ENCODE measurements at regions not wholly inside any gene's neighbourhood (a gene's known extent, or its start where the extent isn't known, plus 50 kb on each side); places are given as distances from the start of the nearest gene placed in this dataset.
"Not testable (repeated sequence)": the region's sequence is repeated elsewhere in the genome, so short reads cannot be mapped to it uniquely, and the experiment has no call there.

- H3K36me3 Mint-ChIP-seq (ENCODE audit: low read depth); H3K9me3 Mint-ChIP-seq; intact Hi-C loops (cut with micrococcal nuclease); H3K27me3 Mint-ChIP-seq (ENCODE audit: low read depth); H3K27ac Mint-ChIP-seq; H3K4me1 Mint-ChIP-seq (ENCODE audit: low read depth); DNase-seq (ENCODE audit: low spot score); H3K4me3 Mint-ChIP-seq (ENCODE audit: low read depth): not testable (repeated sequence)
These were observed 173.2 kb upstream of the ZNF469 start for GRCh38 chr16:88209579-88209978.

DNA sequence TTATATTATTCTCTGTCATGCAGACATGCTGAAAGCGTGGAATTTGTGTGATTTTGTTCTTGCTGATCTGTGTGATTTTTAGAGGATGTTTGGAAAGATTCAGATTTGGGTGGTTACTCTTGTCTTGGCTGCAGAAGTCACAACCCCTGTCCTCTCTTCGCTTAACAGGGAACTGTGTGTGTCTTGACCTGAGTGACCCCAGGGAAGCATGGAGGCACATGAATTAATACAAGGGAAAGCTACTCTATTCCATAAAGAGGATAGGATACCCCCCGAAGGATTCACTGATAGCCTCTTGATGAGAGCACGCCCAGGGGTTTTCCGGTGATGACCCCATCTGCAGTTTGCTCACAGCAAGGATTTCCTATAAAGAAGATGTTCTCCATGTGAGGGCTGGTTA lies 168.8 kb upstream of the ZNF469 start:
- intact Hi-C loops (cut with micrococcal nuclease); H3K4me3 Mint-ChIP-seq (ENCODE audit: low read depth); H3K9me3 Mint-ChIP-seq; H3K36me3 Mint-ChIP-seq (ENCODE audit: low read depth); H3K27me3 Mint-ChIP-seq (ENCODE audit: low read depth); DNase-seq (ENCODE audit: low spot score); H3K4me1 Mint-ChIP-seq (ENCODE audit: low read depth); H3K27ac Mint-ChIP-seq: not testable (repeated sequence)

DNA sequence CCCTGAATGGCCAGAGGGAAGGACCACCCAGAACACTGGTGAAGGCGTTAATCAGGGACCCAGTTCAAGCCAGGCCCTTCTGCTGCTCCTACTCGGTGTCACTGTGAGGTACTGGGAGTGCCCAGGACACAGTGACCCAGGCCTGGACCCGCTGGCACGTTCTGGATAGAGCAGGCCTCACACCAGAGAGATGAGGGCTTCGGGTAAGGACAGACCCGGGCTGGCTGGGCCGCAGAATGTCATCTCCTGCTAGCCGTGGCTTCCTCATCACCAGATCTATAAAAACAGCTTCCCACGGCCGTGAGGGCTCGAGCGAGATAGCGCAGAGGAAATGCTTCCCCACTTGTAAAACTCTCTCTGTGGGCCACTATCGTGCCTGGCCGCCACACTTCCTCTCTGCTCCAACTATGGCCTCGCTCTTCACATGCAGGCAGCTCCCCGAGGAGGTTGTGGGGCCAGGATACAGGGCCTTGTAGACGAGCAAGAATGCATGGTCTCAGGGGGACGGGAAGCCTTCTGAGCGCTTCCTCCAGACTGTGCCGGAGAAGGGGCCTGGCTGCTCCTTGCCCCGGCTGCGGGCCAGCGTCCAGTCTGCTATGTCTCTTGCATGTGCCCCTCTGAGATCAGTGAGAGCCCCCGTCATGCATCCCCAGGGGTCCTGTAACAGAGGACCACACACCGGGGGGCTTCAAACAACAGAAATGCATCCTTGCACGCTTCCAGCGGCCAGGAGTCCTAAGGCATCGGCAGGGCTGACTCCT lies 161.6 kb upstream of the ZNF469 start:
- H3K36me3 Mint-ChIP-seq (ENCODE audit: low read depth); intact Hi-C loops (cut with micrococcal nuclease); DNase-seq (ENCODE audit: low spot score); H3K27me3 Mint-ChIP-seq (ENCODE audit: low read depth); H3K4me3 Mint-ChIP-seq (ENCODE audit: low read depth); H3K9me3 Mint-ChIP-seq; H3K27ac Mint-ChIP-seq; H3K4me1 Mint-ChIP-seq (ENCODE audit: low read depth): not testable (repeated sequence)

DNA sequence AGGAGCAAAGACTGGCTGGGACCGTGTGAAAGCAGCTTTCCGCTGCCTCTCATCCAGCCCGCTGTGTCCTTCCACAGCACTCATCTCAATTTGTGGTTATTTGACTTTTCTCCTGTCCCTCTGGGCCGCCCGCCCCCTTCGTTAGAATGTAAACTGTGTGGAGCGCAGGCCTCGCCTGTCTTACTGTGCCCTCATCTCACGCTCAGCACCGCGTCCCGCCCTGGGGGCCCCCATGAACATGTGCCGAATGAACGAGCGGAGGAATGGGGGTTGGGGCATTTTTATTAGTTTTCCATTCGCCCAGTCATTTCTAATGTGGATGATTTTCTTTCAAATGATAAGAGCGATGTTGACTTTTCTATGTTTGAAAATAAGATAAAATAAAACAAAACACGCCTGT lies 159.1 kb upstream of the ZNF469 start:
- intact Hi-C loops (cut with micrococcal nuclease); H3K36me3 Mint-ChIP-seq (ENCODE audit: low read depth); H3K9me3 Mint-ChIP-seq; DNase-seq (ENCODE audit: low spot score); H3K4me3 Mint-ChIP-seq (ENCODE audit: low read depth); H3K27me3 Mint-ChIP-seq (ENCODE audit: low read depth); H3K4me1 Mint-ChIP-seq (ENCODE audit: low read depth); H3K27ac Mint-ChIP-seq: not testable (repeated sequence)

- H3K36me3 Mint-ChIP-seq (ENCODE audit: low read depth); H3K9me3 Mint-ChIP-seq; H3K4me3 Mint-ChIP-seq (ENCODE audit: low read depth); H3K4me1 Mint-ChIP-seq (ENCODE audit: low read depth); DNase-seq (ENCODE audit: low spot score); intact Hi-C loops (cut with micrococcal nuclease); H3K27ac Mint-ChIP-seq; H3K27me3 Mint-ChIP-seq (ENCODE audit: low read depth): not testable (repeated sequence)
These were observed 158.4 kb upstream of the ZNF469 start for GRCh38 chr16:88224131-88224898.

DNA sequence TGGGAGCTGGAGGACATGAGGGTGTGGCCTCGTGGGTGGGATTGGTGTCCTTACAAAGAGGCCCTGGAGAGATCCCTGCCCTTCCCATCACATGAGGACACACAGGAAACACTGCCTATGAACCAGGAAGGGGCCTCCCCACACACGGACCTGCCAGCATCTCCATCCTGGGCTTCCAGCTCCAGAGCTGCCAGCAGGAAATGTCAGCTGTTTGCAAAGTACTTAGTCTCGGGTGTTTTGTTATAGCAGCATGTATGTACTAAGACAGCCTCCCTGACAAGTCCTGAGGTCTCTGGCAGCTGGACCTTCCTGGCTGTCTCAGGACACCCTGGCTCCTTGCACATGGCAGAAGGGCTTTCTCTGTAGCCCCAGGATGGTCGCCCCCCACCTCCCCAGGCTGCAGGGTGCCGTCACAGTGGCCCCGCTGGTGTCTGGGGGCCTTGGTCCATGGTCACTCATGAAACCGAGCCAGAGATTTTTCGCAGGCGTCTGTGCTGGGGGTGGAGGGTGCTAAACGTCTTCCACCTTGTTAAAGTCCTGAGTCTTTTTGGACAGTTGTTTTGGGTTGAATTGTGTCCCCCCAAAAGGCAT lies 157.0 kb upstream of the ZNF469 start:
- H3K4me1 Mint-ChIP-seq (ENCODE audit: low read depth); H3K9me3 Mint-ChIP-seq; H3K27ac Mint-ChIP-seq; DNase-seq (ENCODE audit: low spot score); H3K27me3 Mint-ChIP-seq (ENCODE audit: low read depth); intact Hi-C loops (cut with micrococcal nuclease); H3K36me3 Mint-ChIP-seq (ENCODE audit: low read depth); H3K4me3 Mint-ChIP-seq (ENCODE audit: low read depth): not testable (repeated sequence)

DNA sequence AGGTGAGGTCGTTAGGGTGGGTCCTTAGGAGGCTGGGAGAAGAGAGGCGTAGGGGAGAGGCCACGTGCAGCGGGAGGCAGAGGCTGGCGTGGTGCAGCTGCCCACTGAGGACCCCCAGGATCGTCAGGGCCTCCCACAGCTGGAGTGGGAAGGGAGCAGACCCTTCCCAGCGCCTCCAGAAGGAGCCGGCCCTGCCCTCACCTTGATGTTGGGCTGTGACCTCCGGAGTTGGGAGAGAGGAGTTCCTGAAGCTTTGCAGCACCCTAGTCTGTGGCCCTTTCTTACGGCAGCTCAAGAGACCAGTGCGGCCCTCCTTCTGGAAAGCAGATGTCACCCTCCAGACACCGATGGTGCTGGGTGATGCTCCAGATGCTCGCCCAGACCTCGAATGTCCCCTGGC lies 156.5 kb upstream of the ZNF469 start:
- H3K4me3 Mint-ChIP-seq (ENCODE audit: low read depth); H3K27ac Mint-ChIP-seq; H3K9me3 Mint-ChIP-seq; DNase-seq (ENCODE audit: low spot score); H3K4me1 Mint-ChIP-seq (ENCODE audit: low read depth); H3K36me3 Mint-ChIP-seq (ENCODE audit: low read depth); H3K27me3 Mint-ChIP-seq (ENCODE audit: low read depth); intact Hi-C loops (cut with micrococcal nuclease): not testable (repeated sequence)

- H3K36me3 Mint-ChIP-seq (ENCODE audit: low read depth); H3K27me3 Mint-ChIP-seq (ENCODE audit: low read depth); H3K4me1 Mint-ChIP-seq (ENCODE audit: low read depth); DNase-seq (ENCODE audit: low spot score); H3K27ac Mint-ChIP-seq; intact Hi-C loops (cut with micrococcal nuclease); H3K4me3 Mint-ChIP-seq (ENCODE audit: low read depth); H3K9me3 Mint-ChIP-seq: not testable (repeated sequence)
These were observed 155.6 kb upstream of the ZNF469 start for GRCh38 chr16:88227026-88227721.

DNA sequence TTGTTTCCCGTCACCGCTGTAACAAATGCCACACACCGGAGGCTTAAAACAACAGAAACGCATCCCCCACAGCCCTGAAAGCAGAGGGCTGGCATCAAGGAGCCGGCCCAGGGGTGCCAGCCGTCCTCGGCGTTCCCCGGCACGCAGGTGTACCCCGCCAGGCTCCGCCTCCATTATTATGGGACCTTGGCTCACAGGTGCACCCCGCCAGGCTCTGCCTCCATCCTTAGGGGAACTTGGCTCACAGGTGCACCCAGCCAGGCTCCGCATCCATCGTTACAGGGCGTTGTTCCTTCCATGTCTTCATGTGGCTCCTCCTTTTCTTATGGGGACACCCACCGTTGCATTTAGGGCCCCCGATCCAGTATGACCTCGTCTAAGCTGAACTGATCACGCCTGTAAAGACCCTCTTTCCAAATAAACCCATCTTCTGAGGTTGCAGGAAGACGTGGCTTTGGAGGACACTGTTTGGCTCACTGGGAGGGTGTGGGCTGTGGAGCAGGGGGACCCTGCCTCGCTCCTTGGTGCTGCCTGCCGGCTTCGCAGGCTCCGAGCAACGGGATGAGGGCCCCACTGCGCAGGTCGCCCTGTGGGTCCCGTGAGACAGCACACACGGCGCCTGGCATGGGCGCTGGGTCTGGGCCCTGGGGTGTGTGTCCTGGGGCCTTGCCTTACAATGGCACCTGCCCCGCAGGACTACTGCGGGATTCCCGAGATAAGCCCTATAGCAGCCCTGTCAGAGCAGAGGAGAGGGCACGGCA lies 154.9 kb upstream of the ZNF469 start:
- H3K4me3 Mint-ChIP-seq (ENCODE audit: low read depth); H3K27ac Mint-ChIP-seq; H3K36me3 Mint-ChIP-seq (ENCODE audit: low read depth); intact Hi-C loops (cut with micrococcal nuclease); H3K4me1 Mint-ChIP-seq (ENCODE audit: low read depth); H3K27me3 Mint-ChIP-seq (ENCODE audit: low read depth); DNase-seq (ENCODE audit: low spot score); H3K9me3 Mint-ChIP-seq: not testable (repeated sequence)

DNA sequence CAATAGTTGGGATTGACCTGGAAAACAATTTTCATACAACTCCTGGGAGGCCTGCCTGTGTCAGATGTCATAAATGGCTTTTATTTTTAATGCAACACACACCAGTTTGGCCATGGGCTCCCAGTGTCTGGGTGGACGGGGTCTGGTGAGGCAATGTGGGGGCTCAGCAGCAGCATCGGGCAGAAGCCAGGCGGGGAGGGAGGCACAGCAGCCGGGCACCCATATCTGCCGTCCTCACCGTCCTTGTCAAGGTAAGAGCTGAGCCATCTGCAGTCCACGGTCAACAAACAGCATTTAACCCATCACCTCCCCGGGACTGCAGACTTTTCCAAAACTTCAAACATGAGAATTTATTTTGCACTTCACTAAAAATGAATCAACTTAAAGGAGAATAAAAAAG lies 154.0 kb upstream of the ZNF469 start:
- H3K4me3 Mint-ChIP-seq (ENCODE audit: low read depth); H3K4me1 Mint-ChIP-seq (ENCODE audit: low read depth); DNase-seq (ENCODE audit: low spot score); H3K27me3 Mint-ChIP-seq (ENCODE audit: low read depth); intact Hi-C loops (cut with micrococcal nuclease); H3K27ac Mint-ChIP-seq; H3K36me3 Mint-ChIP-seq (ENCODE audit: low read depth); H3K9me3 Mint-ChIP-seq: not testable (repeated sequence)

DNA sequence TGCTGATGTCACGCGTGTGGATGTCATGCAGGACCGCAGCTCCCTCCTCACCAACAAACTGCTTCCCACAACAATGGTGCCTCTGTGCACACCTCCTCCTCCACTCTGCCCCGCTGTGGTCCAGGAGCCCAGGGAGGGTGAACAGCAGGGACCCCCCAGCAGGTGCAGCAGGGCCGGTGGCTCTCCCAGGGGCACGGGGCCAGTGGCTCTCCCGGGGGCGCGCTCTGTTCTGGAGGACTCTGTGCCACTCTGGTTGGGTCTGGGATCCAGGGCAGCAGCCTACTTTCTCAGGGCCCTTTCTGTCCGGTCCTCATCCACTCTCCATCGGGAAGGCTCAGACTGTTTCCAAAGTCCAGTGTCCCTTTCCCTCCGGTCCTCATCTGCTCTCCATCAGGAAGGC lies 153.0 kb upstream of the ZNF469 start:
- H3K4me3 Mint-ChIP-seq (ENCODE audit: low read depth); intact Hi-C loops (cut with micrococcal nuclease); H3K27ac Mint-ChIP-seq; H3K9me3 Mint-ChIP-seq; H3K27me3 Mint-ChIP-seq (ENCODE audit: low read depth); H3K36me3 Mint-ChIP-seq (ENCODE audit: low read depth); DNase-seq (ENCODE audit: low spot score); H3K4me1 Mint-ChIP-seq (ENCODE audit: low read depth): not testable (repeated sequence)

- intact Hi-C loops (cut with micrococcal nuclease); H3K27me3 Mint-ChIP-seq (ENCODE audit: low read depth); H3K4me1 Mint-ChIP-seq (ENCODE audit: low read depth); H3K27ac Mint-ChIP-seq; DNase-seq (ENCODE audit: low spot score); H3K36me3 Mint-ChIP-seq (ENCODE audit: low read depth); H3K4me3 Mint-ChIP-seq (ENCODE audit: low read depth); H3K9me3 Mint-ChIP-seq: not testable (repeated sequence)
These were observed 152.3 kb upstream of the ZNF469 start for GRCh38 chr16:88230276-88230966.
